COLO668 (cell line): ENCODE measurements at regions not wholly inside any gene's neighbourhood (a gene's known extent, or its start where the extent isn't known, plus 50 kb on each side); places are given as distances from the start of the nearest gene placed in this dataset.

Experiments
- DNase-seq: peaks from one replicate; lab custom pipeline; 2025; ENCODE audit not compliant: unreplicated experiment; lab: John Stamatoyannopoulos, UW

DNA sequence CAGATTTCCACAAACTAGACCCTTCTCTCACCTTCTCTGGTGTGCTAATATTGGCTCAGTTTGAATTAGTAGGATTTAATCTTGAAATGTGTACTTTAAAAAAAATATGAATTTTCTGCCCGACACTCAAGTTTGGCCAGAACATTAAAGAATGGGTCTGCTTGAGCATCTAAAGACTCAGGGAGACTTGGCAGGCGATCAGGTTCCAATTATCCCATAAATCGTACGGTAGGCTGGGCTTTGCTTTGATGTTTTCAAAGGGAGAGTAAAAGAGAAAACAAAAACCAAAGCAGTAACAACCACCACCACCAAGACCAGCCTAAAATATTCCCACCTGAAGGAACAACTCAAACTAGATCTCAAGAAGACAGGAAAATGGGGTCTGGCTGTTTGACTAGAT is 230.8 kb downstream of the EBLN2 start:
- DNase-seq, result no peak

DNA sequence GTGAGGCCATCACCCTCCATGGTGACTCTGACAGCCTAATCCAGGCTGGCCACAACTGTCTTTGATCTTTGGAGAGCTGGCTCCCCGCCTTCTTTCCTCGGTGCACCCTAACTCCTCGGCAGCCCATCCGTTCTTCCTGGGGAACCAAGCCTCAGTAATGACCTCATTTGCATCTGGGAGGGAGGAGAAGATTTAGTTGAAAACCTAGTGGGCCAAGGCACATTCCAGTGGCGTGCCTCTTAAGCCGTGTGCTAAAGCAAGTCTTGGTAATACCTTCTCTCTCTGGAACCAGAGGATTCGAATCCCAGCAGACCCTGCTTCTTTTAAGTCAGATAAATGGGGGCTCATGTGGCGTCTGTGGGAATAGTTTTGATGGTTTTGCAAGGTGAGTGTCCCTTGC is 233.1 kb downstream of the EBLN2 start:
- DNase-seq, result no peak

DNA sequence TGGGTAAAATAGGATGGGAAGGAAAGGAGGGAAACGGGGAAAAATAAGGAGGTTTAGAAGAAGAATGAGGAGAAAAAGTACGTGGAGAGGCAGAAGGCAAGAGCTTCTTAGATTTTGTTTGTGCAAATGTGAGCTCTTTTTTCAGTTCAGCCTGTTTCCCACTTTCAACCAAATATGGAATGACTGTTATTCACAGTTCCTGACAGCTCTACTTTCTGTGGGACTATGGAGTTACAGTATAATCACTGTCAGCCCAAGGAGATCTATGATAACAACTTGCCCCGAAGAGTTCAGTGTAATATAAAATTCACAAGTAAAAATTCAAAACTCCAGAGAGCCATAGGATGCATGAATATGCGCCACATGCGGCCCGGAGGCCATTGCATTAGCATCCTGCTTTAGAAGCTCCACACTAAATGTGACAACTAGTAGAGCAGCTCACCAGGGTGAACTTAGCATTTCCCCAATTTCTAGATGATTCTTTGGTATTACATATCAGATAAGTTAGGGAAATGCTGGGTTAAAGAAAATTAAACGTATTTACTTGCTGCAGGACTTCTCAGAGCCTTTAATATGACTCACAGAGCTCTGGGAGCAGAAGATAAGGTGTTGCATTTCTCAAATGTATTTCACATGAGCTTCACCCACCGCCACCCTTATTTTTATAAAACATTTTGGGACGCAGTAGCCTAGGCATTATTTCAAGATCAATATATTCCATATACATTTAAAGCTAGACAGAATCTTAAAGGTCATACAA is 234.6 kb downstream of the EBLN2 start:
- DNase-seq, result no peak

DNA sequence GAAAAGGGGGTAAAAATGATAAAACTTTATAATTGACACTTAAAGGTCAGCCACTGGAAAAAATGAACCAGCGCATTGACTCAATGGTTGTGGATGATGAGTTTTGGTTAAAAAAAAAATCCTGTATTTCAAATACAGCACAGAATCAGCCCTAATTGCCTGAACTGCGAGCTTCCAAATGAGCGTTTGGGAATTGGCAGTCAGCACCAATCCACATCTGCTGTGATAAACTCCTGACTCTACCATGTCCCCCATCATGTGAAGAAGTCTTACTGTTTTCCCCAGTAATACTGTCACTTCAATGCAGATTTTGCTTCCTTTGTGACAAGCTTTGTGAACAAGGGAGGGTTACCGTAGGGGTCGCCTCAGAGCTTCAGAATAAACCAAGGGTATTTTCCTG is 235.4 kb downstream of the EBLN2 start:
- DNase-seq, result no peak

DNA sequence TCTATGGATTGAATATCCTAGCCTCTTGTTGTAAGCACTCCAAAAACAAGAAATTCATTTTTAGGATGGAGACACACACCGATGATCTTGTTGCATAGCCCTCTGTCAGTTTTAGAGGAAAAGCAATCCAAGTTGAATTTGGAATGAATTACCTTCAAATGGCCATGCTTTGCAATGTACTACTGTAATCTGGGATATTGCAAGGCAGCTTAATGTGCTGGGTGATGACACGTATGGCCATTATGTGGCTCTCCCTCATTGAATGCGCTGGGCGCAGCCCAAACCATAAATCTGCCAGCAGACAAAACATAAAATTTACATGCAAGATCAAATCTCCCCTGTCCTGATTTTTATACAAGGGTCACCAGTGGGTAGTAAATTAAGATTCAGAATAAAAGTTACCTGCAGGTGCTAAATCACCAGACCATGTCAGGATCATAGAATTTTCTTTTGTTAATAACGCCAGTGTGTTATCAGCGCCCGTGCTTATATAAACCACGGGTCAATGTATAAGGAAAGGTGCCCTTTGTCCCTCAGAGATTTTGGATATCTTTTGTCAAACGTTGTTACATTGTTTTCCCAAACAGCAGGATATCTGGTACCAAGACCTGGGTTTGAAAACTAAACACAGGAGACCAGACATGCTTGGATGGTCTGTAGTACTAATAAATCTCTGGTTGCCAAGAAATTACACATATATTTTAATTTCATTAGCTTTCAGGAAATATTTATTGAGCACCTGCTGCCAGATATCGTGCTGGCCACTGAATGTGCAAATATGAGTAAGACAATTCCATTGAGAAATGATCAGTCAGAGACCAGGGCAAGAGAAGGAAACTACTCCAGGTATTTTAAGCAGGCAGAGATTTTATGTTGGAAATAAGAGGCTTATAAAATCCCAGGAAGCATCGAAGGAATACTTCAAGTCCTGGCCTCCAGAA is 237.1 kb downstream of the EBLN2 start:
- peak; percentile 70 for DNase-seq

DNA sequence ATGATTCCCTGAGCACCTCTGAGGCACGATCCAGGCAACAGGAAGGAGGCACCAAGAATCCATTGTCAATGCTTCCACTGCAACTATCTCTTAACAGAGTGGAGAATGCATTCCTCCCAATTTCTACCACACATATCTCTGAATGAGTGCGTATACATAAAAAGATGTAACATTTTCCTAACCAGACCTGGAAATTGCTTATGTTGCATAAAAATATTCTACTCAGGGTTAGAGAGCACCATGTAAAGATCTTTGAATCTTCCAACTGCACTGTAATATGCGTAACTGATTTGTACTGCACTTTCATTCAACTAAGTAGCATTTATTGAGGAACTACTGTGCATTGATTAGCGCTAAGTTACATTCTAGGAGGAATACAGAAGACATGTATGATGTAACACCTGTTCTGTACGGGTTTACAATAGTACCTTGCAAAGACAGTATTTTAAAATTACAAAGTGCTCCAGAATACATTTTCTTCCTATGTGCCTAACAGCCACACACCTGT is 237.8 kb downstream of the EBLN2 start:
- no peak for DNase-seq

DNA sequence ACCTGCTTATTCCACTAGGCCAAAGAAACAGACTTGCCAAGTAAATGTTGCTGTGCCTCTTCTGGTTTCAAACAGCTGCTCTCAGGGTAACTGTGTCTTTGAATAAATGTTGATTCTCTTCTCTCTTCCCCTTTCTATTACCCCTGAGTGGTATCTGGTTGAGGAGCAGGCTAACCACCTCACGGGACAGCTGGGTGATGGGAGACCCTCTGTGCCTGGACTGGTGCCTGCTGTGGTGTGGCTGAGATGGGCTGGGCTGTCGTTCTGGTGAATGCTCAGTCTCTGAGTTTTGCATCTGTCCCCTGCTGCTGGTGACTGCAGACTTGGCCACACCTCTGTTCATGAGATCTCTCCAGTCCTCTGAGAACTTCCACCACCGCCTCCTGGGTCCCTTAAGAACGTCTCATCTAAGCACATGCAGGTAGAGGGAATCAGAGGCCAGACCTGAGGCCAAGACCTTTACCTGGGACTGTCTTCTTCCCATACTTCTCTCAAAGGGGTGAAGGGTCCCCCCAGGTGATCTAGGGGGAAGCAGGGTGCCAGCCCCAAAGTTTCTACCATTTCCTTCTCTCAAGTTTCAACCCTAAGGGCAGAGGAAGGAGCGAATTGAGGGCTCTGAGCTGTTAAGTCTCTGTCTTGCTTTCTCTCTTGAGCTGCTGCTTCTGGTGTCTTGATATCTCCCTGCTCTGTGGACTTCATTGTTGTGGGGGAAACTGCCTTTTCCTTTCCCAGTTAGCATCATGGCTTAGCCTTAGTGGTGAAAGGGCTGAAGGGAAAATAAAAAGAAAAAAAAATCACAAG is 252.9 kb downstream of the EBLN2 start:
- DNase-seq, result no peak

DNA sequence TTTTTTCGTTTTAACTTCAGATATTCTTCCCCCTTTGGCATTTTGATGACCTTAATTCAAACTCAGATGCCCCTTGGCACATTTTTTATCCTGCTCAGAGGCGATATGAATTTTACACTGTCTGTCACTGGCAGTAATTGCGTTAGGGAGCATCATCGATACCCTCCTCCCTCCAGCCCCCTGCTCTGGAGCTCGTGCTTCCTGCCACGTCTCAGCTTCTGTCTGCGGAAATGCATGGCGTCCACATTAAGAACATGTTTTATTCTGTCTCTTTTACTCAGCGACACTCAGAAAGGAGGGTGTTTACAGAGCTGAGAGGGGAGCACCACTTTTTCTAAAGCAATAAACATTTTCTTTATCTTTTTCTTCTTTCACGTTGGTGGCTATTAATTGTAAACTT is 254.2 kb downstream of the EBLN2 start:
- DNase-seq, result no peak

DNA sequence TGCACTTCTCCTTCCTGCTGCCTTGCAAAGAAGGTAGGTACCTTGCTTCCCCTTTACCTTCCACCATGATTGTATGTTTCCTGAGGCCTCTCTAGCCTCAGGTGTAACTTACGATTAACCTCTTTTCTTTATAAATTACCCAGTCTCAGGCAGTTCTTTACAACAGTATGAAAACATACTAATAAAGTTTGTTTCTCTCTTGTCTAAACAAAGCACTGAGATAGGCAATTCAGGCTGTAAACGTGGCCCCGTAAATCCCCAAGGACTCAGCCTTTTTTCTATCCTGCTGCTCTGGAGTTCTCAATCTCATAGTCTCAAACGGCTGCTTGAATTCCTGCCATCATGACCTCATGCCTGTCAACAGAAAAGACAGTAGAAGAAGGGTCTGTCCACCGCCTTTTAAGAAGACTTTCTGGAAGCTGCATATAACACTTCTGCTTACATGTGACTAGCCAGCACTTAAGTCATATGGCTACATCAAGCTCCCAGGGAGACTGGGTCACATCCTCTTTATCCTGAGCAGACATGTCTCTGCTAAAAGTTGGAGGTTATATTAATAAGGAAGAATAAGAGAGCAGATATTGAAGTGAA is 257.8 kb downstream of the EBLN2 start:
- no peak for DNase-seq

DNA sequence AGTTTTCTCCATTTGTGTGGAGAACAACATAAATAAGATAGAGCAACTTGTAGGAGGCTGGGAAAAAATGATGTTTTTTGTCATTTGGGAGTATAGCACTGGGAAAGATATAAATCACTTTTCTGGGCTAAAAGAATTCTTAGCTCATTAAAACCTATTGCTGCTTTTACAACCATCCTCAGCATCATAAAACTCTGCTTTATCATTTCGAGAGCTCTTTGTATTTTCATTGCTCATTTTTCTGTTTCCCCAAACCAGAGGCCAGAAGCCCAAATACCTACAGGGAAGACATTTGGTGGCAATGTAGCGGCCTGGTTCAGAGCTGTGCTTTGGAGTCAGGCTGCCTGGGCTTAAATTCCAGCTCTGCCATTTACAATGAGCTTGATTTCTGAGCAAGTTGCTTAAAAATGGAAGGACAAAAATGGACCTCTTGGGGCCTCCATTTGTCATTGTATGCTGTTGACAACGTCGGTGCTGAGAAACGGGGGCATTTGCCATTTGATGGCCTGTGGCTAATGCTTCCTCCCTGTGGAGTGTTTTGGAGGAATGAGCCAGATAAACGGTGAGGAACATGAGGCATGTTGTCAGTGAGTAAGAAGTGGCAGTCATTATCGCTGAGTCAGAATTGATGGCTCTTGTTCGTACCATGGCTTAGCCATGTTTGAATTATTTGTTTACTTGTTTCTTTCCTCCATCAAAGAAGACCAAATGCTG is 260.0 kb downstream of the EBLN2 start:
- DNase-seq, result no peak

DNA sequence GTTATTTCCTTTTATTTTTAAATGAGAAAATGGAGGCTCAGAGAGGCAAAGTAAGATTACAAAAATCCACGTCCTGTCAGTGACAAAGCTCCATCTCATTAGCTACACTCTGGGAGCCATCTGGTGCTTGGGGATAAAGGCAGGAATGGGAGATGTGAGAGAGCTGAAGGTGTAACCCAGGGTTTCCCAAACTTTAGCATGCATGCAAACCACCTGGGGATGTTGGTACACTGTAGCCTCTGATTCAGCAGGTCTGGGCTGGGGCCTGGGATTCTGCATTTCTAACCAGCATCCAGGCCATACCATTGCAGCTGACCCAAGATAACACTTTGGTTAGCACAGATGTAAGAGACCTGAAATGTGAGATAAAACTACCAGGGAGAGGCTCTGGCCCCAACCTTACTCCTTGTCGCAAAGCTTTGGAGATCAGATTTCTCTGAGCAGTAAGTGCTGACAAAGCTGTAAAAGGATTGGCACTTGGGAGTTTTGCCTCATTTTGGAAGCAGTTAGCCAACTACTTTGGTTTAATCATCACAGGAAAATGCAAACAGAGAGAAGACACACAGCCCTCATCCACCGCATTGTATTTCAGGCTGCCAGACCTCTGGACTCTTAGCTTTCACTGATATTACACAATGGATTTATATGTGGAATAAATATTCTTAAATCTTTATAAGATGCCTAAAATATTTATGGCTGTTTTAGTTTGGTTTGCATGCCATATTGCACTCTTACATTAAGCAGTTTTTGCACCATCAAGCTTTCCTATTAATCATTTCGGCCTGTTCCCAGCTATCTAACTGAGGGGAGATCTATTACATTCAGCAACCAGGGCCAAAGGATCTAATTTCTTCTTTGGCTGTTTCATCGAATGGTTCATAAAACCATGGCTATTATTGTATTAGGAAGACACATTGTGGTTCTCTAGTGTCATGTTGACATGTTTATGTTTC is 263.0 kb downstream of the EBLN2 start:
- DNase-seq, result no peak

DNA sequence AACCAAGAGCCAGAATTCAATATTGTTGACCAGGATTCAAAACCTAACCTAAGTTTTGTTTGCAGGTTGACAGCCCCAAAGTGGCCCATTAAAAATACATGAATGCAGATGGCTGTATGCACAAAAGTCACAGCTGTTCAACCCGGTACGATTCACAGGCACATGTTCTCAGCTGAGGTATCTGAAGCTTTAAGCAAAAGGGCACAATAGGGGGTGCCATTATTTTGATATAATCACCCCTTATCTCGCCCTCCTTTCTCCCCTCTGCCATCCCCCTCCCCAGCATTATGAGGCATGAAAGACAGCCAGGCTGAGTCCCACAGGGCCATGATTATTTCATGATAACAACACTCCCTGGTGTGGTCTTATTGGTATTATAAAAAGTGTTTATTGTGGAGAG is 264.9 kb downstream of the EBLN2 start:
- DNase-seq, result no peak

DNA sequence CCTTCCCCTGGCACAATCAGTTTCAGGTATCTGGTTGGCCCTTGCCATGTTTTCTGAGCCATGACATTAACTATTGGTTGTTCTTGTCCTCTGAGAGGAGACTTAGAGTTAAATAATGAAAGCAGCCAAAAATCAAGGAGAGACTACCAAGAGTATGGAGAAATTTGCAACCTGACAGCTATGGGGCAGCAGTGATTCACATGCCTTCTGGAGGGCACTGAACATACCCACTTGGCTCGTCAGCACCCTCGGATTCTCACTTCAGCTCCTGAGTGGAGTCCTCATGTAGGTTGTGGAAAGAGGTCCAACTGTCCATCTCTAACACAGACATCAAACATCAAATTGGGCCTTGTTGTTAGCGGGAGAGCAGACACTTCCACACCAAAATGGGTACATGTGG is 265.6 kb downstream of the EBLN2 start:
- no peak for DNase-seq
